NCI-H1694 (cell line): ENCODE measurements at regions not wholly inside any gene's neighbourhood (a gene's known extent, or its start where the extent isn't known, plus 50 kb on each side); places are given as distances from the start of the nearest gene placed in this dataset.
"Not testable (repeated sequence)": the region's sequence is repeated elsewhere in the genome, so short reads cannot be mapped to it uniquely, and the experiment has no call there.

Experiments used
- DNase-seq: peaks from one replicate; lab custom pipeline; 2025; lab: John Stamatoyannopoulos, UW

GRCh38 chr12:23253910-23254309 lies 628.9 kb downstream of the ETNK1 start:
- DNase-seq: not testable (repeated sequence)

GRCh38 chr12:23259558-23259957 lies 634.6 kb downstream of the ETNK1 start:
- no peak for DNase-seq

- DNase-seq: no peak
Observed at GRCh38 chr12:23262670-23263069, 637.7 kb downstream of the ETNK1 start.

- DNase-seq: no peak
Observed at GRCh38 chr12:23277831-23278230, 652.9 kb downstream of the ETNK1 start.

- no peak for DNase-seq
Observed at GRCh38 chr12:23281295-23281694, 656.3 kb downstream of the ETNK1 start.

GRCh38 chr12:23282701-23283100 lies 657.7 kb downstream of the ETNK1 start:
- DNase-seq: no peak

- not testable (repeated sequence) for DNase-seq
Observed at GRCh38 chr12:23285764-23286530, 661.0 kb downstream of the ETNK1 start.

- DNase-seq: no peak
Observed at GRCh38 chr12:23290627-23291330, 658.7 kb downstream of the SOX5 start.

- no peak for DNase-seq
Observed at GRCh38 chr12:23303220-23303619, 646.2 kb downstream of the SOX5 start.

GRCh38 chr12:23303821-23304220 lies 645.6 kb downstream of the SOX5 start:
- DNase-seq: no peak

GRCh38 chr12:23333938-23334337 lies 615.5 kb downstream of the SOX5 start:
- no peak for DNase-seq

- no peak for DNase-seq
Observed at GRCh38 chr12:23335593-23335992, 613.9 kb downstream of the SOX5 start.

GRCh38 chr12:23337213-23337612 lies 612.3 kb downstream of the SOX5 start:
- DNase-seq: no peak

GRCh38 chr12:23340351-23340750 lies 609.1 kb downstream of the SOX5 start:
- DNase-seq: no peak

GRCh38 chr12:23342407-23342806 lies 607.1 kb downstream of the SOX5 start:
- no peak for DNase-seq

- no peak for DNase-seq
Observed at GRCh38 chr12:23349564-23349963, 599.9 kb downstream of the SOX5 start.

- no peak for DNase-seq
Observed at GRCh38 chr12:23350808-23351207, 598.7 kb downstream of the SOX5 start.

GRCh38 chr12:23352670-23353069 lies 596.8 kb downstream of the SOX5 start:
- DNase-seq: no peak

- DNase-seq: no peak
Observed at GRCh38 chr12:23354800-23355199, 594.7 kb downstream of the SOX5 start.

GRCh38 chr12:23356440-23356839 lies 593.0 kb downstream of the SOX5 start:
- no peak for DNase-seq

GRCh38 chr12:23356927-23357708 lies 592.4 kb downstream of the SOX5 start:
- no peak for DNase-seq

GRCh38 chr12:23359975-23360701 lies 589.3 kb downstream of the SOX5 start:
- no peak for DNase-seq
